ENCODE measurements at regions not wholly inside any gene's neighbourhood (a gene's known extent, or its start where the extent isn't known, plus 50 kb on each side); places are given as distances from the start of the nearest gene placed in this dataset.

- TF ChIP-seq ZNF274 (IDR thresholded peaks at IDR 0.05; ENCODE audit: low read depth, low read length), result no peak
- TF ChIP-seq YY1 (IDR thresholded peaks at IDR 0.05; ENCODE audit: insufficient read depth, insufficient read length), result no peak
- TF ChIP-seq SUZ12 (IDR thresholded peaks at IDR 0.05; ENCODE audit: extremely low read depth, insufficient read depth, insufficient read length), result no peak
Observed at GRCh38 chr18:55699233-55699765, 111.3 kb upstream of the TCF4 start.
